Sigmoid colon (tissue), 4 donors: ENCODE measurements at regions not wholly inside any gene's neighbourhood (a gene's known extent, or its start where the extent isn't known, plus 50 kb on each side); places are given as distances from the start of the nearest gene placed in this dataset.

Experiments used
- CTCF ChIP-seq, 4 experiments: fragments of 450-650 bp in 3 of 4; fragments of 200-600 bp in 1 of 4; IDR thresholded peaks; one replicate each; pipeline ENCODE4 v1.5.1; 2016 to 2019; ENCODE audit warnings: antibody characterized with exemption in 4 of 4, mild to moderate bottlenecking in 3 of 4, moderate library complexity in 2 of 4
- EP300 ChIP-seq, 4 donors: sonication (generic); formaldehyde crosslinking; IDR thresholded peaks; one replicate each; pipeline ENCODE4 v1.6.1; 2017; ENCODE audit warnings: antibody characterized with exemption in 4 of 4
- POLR2A ChIP-seq, 2 donors: fragments of 450-650 bp; IDR thresholded peaks; one replicate each; pipeline ENCODE4 v1.6.1; 2016; ENCODE audit warnings: antibody characterized with exemption in 2 of 2, mild to moderate bottlenecking in 2 of 2, moderate library complexity in 2 of 2
- POLR2AphosphoS5 ChIP-seq, 4 donors: sonication (generic); formaldehyde crosslinking; IDR thresholded peaks; one replicate each; pipeline ENCODE4 v1.6.1; 2017; ENCODE audit warnings: antibody characterized with exemption in 4 of 4

GRCh38 chr18:43882358-43883055 is 605.2 kb upstream of the SYT4 start:
- TF ChIP-seq EP300 (IDR thresholded peaks at IDR 0.05) (no peak), CTCF (IDR thresholded peaks at IDR 0.05) (no peak), POLR2AphosphoS5 (IDR thresholded peaks at IDR 0.05) (no peak), POLR2A (IDR thresholded peaks at IDR 0.05) (no peak)
